ENCODE measurements at regions not wholly inside any gene's neighbourhood (a gene's known extent, or its start where the extent isn't known, plus 50 kb on each side); places are given as distances from the start of the nearest gene placed in this dataset.

- H3K4me1 ChIP-seq (ENCODE audit: control extremely low read depth in 1 of 4, control insufficient read depth in 4 of 4, insufficient read depth in 4 of 4, low read length in 3 of 4) = no peaks in the 10 kb centered on the region
- ChIA-PET POLR2A (no interaction called here), CTCF (no interaction called here)
- H3K4me3 ChIP-seq (ENCODE audit: control insufficient read depth in 1 of 7, extremely low read depth in 1 of 7, insufficient read depth in 4 of 7, low read depth in 2 of 7, low read length in 6 of 7) = no peak overlapping the region
- H3K27me3 ChIP-seq (replicated peaks in 2 of 5; ENCODE audit: control insufficient read depth in 4 of 5, insufficient read depth in 5 of 5, low read length in 4 of 5) = no peaks in the 10 kb centered on the region
- no peak overlapping the region for H3K27ac ChIP-seq (ENCODE audit: insufficient read depth in 1 of 2, low read depth in 1 of 2, low read length in 2 of 2, poor library complexity in 1 of 2, severe bottlenecking in 2 of 2)
- H3K9me3 ChIP-seq (ENCODE audit: control extremely low read depth in 1 of 5, control insufficient read depth in 4 of 5, insufficient read depth in 2 of 5, low read depth in 1 of 5, low read length in 4 of 5) = no peaks in the 10 kb centered on the region
- WGBS (ENCODE audit: insufficient coverage) = no CpG with 5 or more reads among the region's 3 CpGs
- no peaks in the 10 kb centered on the region for H3K36me3 ChIP-seq (ENCODE audit: control insufficient read depth in 4 of 4, insufficient read depth in 4 of 4, low read length in 3 of 4)
- DNase-seq = no peak
Observed at GRCh38 chr17:53127331-53127730, 695.4 kb upstream of the KIF2B start.

GRCh38 chr17:53122966-53123365, 699.8 kb upstream of the KIF2B start:
- Histone ChIP-seq H3K9me3 (ENCODE audit: control extremely low read depth in 1 of 5, control insufficient read depth in 4 of 5, insufficient read depth in 2 of 5, low read depth in 1 of 5, low read length in 4 of 5) (peaks cover 0 to 1% (median 0%) of the 10 kb centered on the region in 5 experiments), H3K36me3 (ENCODE audit: control insufficient read depth in 4 of 4, insufficient read depth in 4 of 4, low read length in 3 of 4) (no peaks in the 10 kb centered on the region), H3K27ac (ENCODE audit: insufficient read depth in 1 of 2, low read depth in 1 of 2, low read length in 2 of 2, poor library complexity in 1 of 2, severe bottlenecking in 2 of 2) (no peak overlapping the region), H3K4me1 (ENCODE audit: control extremely low read depth in 1 of 4, control insufficient read depth in 4 of 4, insufficient read depth in 4 of 4, low read length in 3 of 4) (no peaks in the 10 kb centered on the region), H3K27me3 (replicated peaks in 2 of 5; ENCODE audit: control insufficient read depth in 4 of 5, insufficient read depth in 5 of 5, low read length in 4 of 5) (no peaks in the 10 kb centered on the region), H3K4me3 (ENCODE audit: control insufficient read depth in 1 of 7, extremely low read depth in 1 of 7, insufficient read depth in 4 of 7, low read depth in 2 of 7, low read length in 6 of 7) (no peak overlapping the region)
- no peak for DNase-seq
- ChIA-PET POLR2A (no interaction called here), CTCF (no interaction called here)

GRCh38 chr17:53119773-53120172, 703.0 kb upstream of the KIF2B start:
- ChIA-PET CTCF (no interaction called here), POLR2A (no interaction called here)
- Histone ChIP-seq H3K36me3 (ENCODE audit: control insufficient read depth in 4 of 4, insufficient read depth in 4 of 4, low read length in 3 of 4) (no peaks in the 10 kb centered on the region), H3K27me3 (replicated peaks in 2 of 5; ENCODE audit: control insufficient read depth in 4 of 5, insufficient read depth in 5 of 5, low read length in 4 of 5) (no peaks in the 10 kb centered on the region), H3K9me3 (ENCODE audit: control extremely low read depth in 1 of 5, control insufficient read depth in 4 of 5, insufficient read depth in 2 of 5, low read depth in 1 of 5, low read length in 4 of 5) (peaks cover 0 to 1% (median 0%) of the 10 kb centered on the region in 5 experiments), H3K27ac (ENCODE audit: insufficient read depth in 1 of 2, low read depth in 1 of 2, low read length in 2 of 2, poor library complexity in 1 of 2, severe bottlenecking in 2 of 2) (no peak overlapping the region), H3K4me3 (ENCODE audit: control insufficient read depth in 1 of 7, extremely low read depth in 1 of 7, insufficient read depth in 4 of 7, low read depth in 2 of 7, low read length in 6 of 7) (no peak overlapping the region), H3K4me1 (ENCODE audit: control extremely low read depth in 1 of 4, control insufficient read depth in 4 of 4, insufficient read depth in 4 of 4, low read length in 3 of 4) (no peaks in the 10 kb centered on the region)
- DNase-seq = no peak
- WGBS (ENCODE audit: insufficient coverage) = no CpG with 5 or more reads among the region's 2 CpGs

DNA sequence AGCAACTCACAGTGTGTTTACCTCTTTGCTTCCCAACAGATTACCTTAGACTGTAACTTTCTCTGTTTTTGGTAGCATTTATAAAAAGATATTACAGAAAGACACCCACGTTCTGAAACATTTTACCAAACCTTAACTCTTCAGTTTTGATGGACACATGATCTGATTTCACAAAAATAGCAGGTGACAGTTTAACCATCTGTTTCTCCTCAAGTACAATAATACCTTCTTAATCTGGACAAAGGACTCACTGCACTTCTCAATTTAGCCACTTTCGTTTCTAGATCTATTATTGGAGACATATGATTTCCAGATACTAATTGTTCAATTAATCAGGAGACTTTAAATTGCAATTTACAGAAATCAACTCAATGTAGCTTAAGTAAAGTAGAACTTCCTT, 703.8 kb upstream of the KIF2B start:
- H3K4me3 ChIP-seq (ENCODE audit: control insufficient read depth in 1 of 7, extremely low read depth in 1 of 7, insufficient read depth in 4 of 7, low read depth in 2 of 7, low read length in 6 of 7) = no peak overlapping the region
- H3K36me3 ChIP-seq (ENCODE audit: control insufficient read depth in 4 of 4, insufficient read depth in 4 of 4, low read length in 3 of 4) = no peaks in the 10 kb centered on the region
- H3K9me3 ChIP-seq (ENCODE audit: control extremely low read depth in 1 of 5, control insufficient read depth in 4 of 5, insufficient read depth in 2 of 5, low read depth in 1 of 5, low read length in 4 of 5) = peaks cover 0 to 1% (median 0%) of the 10 kb centered on the region in 5 experiments
- CTCF ChIA-PET = no interaction called here
- no peak overlapping the region for H3K27ac ChIP-seq (ENCODE audit: insufficient read depth in 1 of 2, low read depth in 1 of 2, low read length in 2 of 2, poor library complexity in 1 of 2, severe bottlenecking in 2 of 2)
- no peaks in the 10 kb centered on the region for H3K27me3 ChIP-seq (replicated peaks in 2 of 5; ENCODE audit: control insufficient read depth in 4 of 5, insufficient read depth in 5 of 5, low read length in 4 of 5)
- POLR2A ChIA-PET = no interaction called here
- WGBS (ENCODE audit: insufficient coverage) = 100% methylated on average over 1 of the region's 2 CpGs
- DNase-seq = no peak
- no peaks in the 10 kb centered on the region for H3K4me1 ChIP-seq (ENCODE audit: control extremely low read depth in 1 of 4, control insufficient read depth in 4 of 4, insufficient read depth in 4 of 4, low read length in 3 of 4)

GRCh38 chr17:53106886-53107285, 715.8 kb upstream of the KIF2B start:
- Histone ChIP-seq H3K36me3 (ENCODE audit: control insufficient read depth in 4 of 4, insufficient read depth in 4 of 4, low read length in 3 of 4) (no peaks in the 10 kb centered on the region), H3K4me3 (ENCODE audit: control insufficient read depth in 1 of 7, extremely low read depth in 1 of 7, insufficient read depth in 4 of 7, low read depth in 2 of 7, low read length in 6 of 7) (no peak overlapping the region), H3K4me1 (ENCODE audit: control extremely low read depth in 1 of 4, control insufficient read depth in 4 of 4, insufficient read depth in 4 of 4, low read length in 3 of 4) (no peaks in the 10 kb centered on the region), H3K9me3 (ENCODE audit: control extremely low read depth in 1 of 5, control insufficient read depth in 4 of 5, insufficient read depth in 2 of 5, low read depth in 1 of 5, low read length in 4 of 5) (no peaks in the 10 kb centered on the region), H3K27me3 (replicated peaks in 2 of 5; ENCODE audit: control insufficient read depth in 4 of 5, insufficient read depth in 5 of 5, low read length in 4 of 5) (no peaks in the 10 kb centered on the region), H3K27ac (ENCODE audit: insufficient read depth in 1 of 2, low read depth in 1 of 2, low read length in 2 of 2, poor library complexity in 1 of 2, severe bottlenecking in 2 of 2) (no peak overlapping the region)
- POLR2A ChIA-PET = no interaction called here
- CTCF ChIA-PET = no interaction called here
- DNase-seq = no peak

- Histone ChIP-seq H3K4me3 (ENCODE audit: control insufficient read depth in 1 of 7, extremely low read depth in 1 of 7, insufficient read depth in 4 of 7, low read depth in 2 of 7, low read length in 6 of 7) (no peak overlapping the region), H3K4me1 (ENCODE audit: control extremely low read depth in 1 of 4, control insufficient read depth in 4 of 4, insufficient read depth in 4 of 4, low read length in 3 of 4) (no peaks in the 10 kb centered on the region), H3K36me3 (ENCODE audit: control insufficient read depth in 4 of 4, insufficient read depth in 4 of 4, low read length in 3 of 4) (no peaks in the 10 kb centered on the region), H3K27me3 (replicated peaks in 2 of 5; ENCODE audit: control insufficient read depth in 4 of 5, insufficient read depth in 5 of 5, low read length in 4 of 5) (no peaks in the 10 kb centered on the region), H3K9me3 (ENCODE audit: control extremely low read depth in 1 of 5, control insufficient read depth in 4 of 5, insufficient read depth in 2 of 5, low read depth in 1 of 5, low read length in 4 of 5) (no peaks in the 10 kb centered on the region), H3K27ac (ENCODE audit: insufficient read depth in 1 of 2, low read depth in 1 of 2, low read length in 2 of 2, poor library complexity in 1 of 2, severe bottlenecking in 2 of 2) (no peak overlapping the region)
- POLR2A ChIA-PET = no interaction called here
- 100% methylated on average over 2 of the region's 2 CpGs for WGBS (ENCODE audit: insufficient coverage)
- CTCF ChIA-PET = no interaction called here
- DNase-seq = no peak
Observed at GRCh38 chr17:53101706-53102105, 721.0 kb upstream of the KIF2B start.

- H3K27me3 ChIP-seq (replicated peaks in 2 of 5; ENCODE audit: control insufficient read depth in 4 of 5, insufficient read depth in 5 of 5, low read length in 4 of 5) = no peaks in the 10 kb centered on the region
- CTCF ChIA-PET = no interaction called here
- no peak overlapping the region for H3K27ac ChIP-seq (ENCODE audit: insufficient read depth in 1 of 2, low read depth in 1 of 2, low read length in 2 of 2, poor library complexity in 1 of 2, severe bottlenecking in 2 of 2)
- POLR2A ChIA-PET = no interaction called here
- WGBS (ENCODE audit: insufficient coverage) = no CpG with 5 or more reads among the region's 3 CpGs
- no peaks in the 10 kb centered on the region for H3K9me3 ChIP-seq (ENCODE audit: control extremely low read depth in 1 of 5, control insufficient read depth in 4 of 5, insufficient read depth in 2 of 5, low read depth in 1 of 5, low read length in 4 of 5)
- H3K4me1 ChIP-seq (ENCODE audit: control extremely low read depth in 1 of 4, control insufficient read depth in 4 of 4, insufficient read depth in 4 of 4, low read length in 3 of 4) = no peaks in the 10 kb centered on the region
- H3K4me3 ChIP-seq (ENCODE audit: control insufficient read depth in 1 of 7, extremely low read depth in 1 of 7, insufficient read depth in 4 of 7, low read depth in 2 of 7, low read length in 6 of 7) = no peak overlapping the region
- no peaks in the 10 kb centered on the region for H3K36me3 ChIP-seq (ENCODE audit: control insufficient read depth in 4 of 4, insufficient read depth in 4 of 4, low read length in 3 of 4)
- no peak for DNase-seq
Observed at GRCh38 chr17:53100126-53100525, 722.6 kb upstream of the KIF2B start.

DNA sequence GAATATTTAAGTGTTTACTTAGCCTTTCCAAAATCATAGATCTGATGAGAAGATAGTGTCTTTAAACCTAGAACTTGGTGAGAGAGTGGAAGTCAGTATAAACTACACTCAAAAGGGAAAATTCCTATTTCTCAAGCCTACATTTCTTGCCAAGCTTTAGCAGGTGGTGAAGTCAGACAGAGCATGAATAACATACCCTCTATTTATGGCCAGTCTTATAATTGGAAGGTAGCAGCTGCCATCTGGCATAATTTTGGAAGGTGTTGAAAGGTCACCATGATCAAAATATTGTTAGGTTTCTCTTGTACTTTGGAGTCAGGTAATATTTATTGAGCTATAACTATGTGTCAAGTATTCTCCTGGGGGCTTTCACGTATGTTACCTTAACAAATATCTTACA, 729.3 kb upstream of the KIF2B start:
- no peak for DNase-seq
- no CpG with 5 or more reads among the region's 1 CpG for WGBS (ENCODE audit: insufficient coverage)
- no peaks in the 10 kb centered on the region for H3K36me3 ChIP-seq (ENCODE audit: control insufficient read depth in 4 of 4, insufficient read depth in 4 of 4, low read length in 3 of 4)
- H3K4me1 ChIP-seq (ENCODE audit: control extremely low read depth in 1 of 4, control insufficient read depth in 4 of 4, insufficient read depth in 4 of 4, low read length in 3 of 4) = no peaks in the 10 kb centered on the region
- no peak overlapping the region for H3K27ac ChIP-seq (ENCODE audit: insufficient read depth in 1 of 2, low read depth in 1 of 2, low read length in 2 of 2, poor library complexity in 1 of 2, severe bottlenecking in 2 of 2)
- ChIA-PET POLR2A (no interaction called here), CTCF (no interaction called here)
- no peak overlapping the region for H3K4me3 ChIP-seq (ENCODE audit: control insufficient read depth in 1 of 7, extremely low read depth in 1 of 7, insufficient read depth in 4 of 7, low read depth in 2 of 7, low read length in 6 of 7)
- H3K9me3 ChIP-seq (ENCODE audit: control extremely low read depth in 1 of 5, control insufficient read depth in 4 of 5, insufficient read depth in 2 of 5, low read depth in 1 of 5, low read length in 4 of 5) = no peaks in the 10 kb centered on the region
- no peaks in the 10 kb centered on the region for H3K27me3 ChIP-seq (replicated peaks in 2 of 5; ENCODE audit: control insufficient read depth in 4 of 5, insufficient read depth in 5 of 5, low read length in 4 of 5)
